Fibroblast of lung (primary cell): ENCODE measurements at regions not wholly inside any gene's neighbourhood (a gene's known extent, or its start where the extent isn't known, plus 50 kb on each side); places are given as distances from the start of the nearest gene placed in this dataset.

Experiments used
- DNase-seq, 2 donors: peaks; one replicate each; pipeline versions ENCODE4 v3.0.0 to v3.0.0-alpha.2; 2010; ENCODE audit warnings: low read depth in 2 of 2
- H2AFZ ChIP-seq: 2 replicates; pipeline ENCODE4 v1.5.1; 2012; ENCODE audit warnings: low read length, control low read depth, inconsistent platforms
- H3K27ac ChIP-seq: 2 replicates; pipeline ENCODE4 v1.5.1; 2011; ENCODE audit warnings: low read length, control low read depth; ENCODE audit not compliant: insufficient read depth
- H3K27me3 ChIP-seq: 2 replicates; pipeline ENCODE4 v1.5.1; 2011; ENCODE audit warnings: mild to moderate bottlenecking, low read length; ENCODE audit not compliant: control insufficient read depth, insufficient read depth
- H3K36me3 ChIP-seq: 2 replicates; pipeline ENCODE4 v1.5.1; 2011; ENCODE audit warnings: low read length; ENCODE audit not compliant: control insufficient read depth, insufficient read depth
- H3K4me1 ChIP-seq: 2 replicates; pipeline ENCODE4 v1.5.1; 2011; ENCODE audit warnings: low read length; ENCODE audit not compliant: control insufficient read depth, insufficient read depth; ENCODE audit errors: extremely low read depth
- H3K4me2 ChIP-seq: 2 replicates; pipeline ENCODE4 v1.5.1; 2011; ENCODE audit warnings: low read length, control low read depth; ENCODE audit not compliant: insufficient read depth; ENCODE audit errors: extremely low read depth
- H3K4me3 ChIP-seq, 4 experiments: fragments of 200-600 bp in 1 of 4; sonication (generic) in 1 of 4; replicated peaks in 1 of 4; 2 replicates each; pipeline ENCODE4 v1.5.1; 2011 to 2016; ENCODE audit warnings: low read length in 4 of 4, low read depth in 3 of 4, mild to moderate bottlenecking in 3 of 4, control low read depth in 2 of 4, inconsistent platforms in 1 of 4, mixed read lengths in 1 of 4; ENCODE audit not compliant: insufficient read depth in 1 of 4; ENCODE audit errors: control extremely low read depth in 1 of 4
- H3K79me2 ChIP-seq: 2 replicates; pipeline ENCODE4 v1.5.1; 2012; ENCODE audit warnings: mild to moderate bottlenecking, low read length, inconsistent platforms; ENCODE audit not compliant: control insufficient read depth, insufficient read depth
- H3K9ac ChIP-seq: 2 replicates; pipeline ENCODE4 v1.5.1; 2011; ENCODE audit warnings: mild to moderate bottlenecking, low read length, control low read depth; ENCODE audit not compliant: insufficient read depth
- H3K9me3 ChIP-seq: 2 replicates; pipeline ENCODE4 v1.5.1; 2012; ENCODE audit warnings: low read depth, low read length; ENCODE audit not compliant: control insufficient read depth, insufficient read depth
- H4K20me1 ChIP-seq: 2 replicates; pipeline ENCODE4 v1.5.1; 2011; ENCODE audit warnings: low read length; ENCODE audit not compliant: control insufficient read depth, insufficient read depth; ENCODE audit errors: extremely low read depth
- EZH2 ChIP-seq: IDR thresholded peaks from 2 replicates; pipeline ENCODE4 v1.5.1; 2012; ENCODE audit warnings: low read length, control low read depth, mild to moderate bottlenecking; ENCODE audit errors: missing control alignments
- TF ChIP-seq, protein P1 (sequence below), 2 donors: IDR thresholded peaks in 1 of 2; conservative IDR thresholded peaks in 1 of 2; 1 replicate in 1 of 2; 2 replicates in 1 of 2; pipeline ENCODE4 v1.5.1; 2011 to 2012; ENCODE audit warnings: low read length in 2 of 2, control low read depth in 1 of 2, inconsistent platforms in 1 of 2, low read depth in 1 of 2, mild to moderate bottlenecking in 1 of 2

DNA sequence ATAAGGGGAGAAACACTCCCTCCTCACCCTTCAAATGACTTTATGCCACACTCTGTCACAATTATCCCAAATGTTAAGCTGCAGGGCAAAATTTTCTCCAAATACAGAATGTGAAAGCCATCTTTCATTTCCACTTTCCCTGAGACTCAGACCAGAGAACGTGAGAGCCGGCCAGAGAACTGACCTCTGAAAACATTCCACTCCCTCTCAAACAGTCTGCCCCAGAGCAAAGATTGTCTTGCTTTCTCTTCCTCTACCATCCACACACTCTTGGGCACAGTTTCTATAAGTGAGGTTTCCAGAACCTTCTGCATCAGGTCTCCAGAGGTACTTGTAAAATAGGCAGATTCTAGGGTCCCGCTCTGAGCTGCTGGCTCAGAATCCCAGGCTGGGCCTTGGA, 278.1 kb downstream of the FRK start:
- Histone ChIP-seq H4K20me1 (no peaks in the 10 kb centered on the region), H2AFZ (no peak overlapping the region), H3K27me3 (no peaks in the 10 kb centered on the region), H3K27ac (no peak overlapping the region), H3K9me3 (no peaks in the 10 kb centered on the region), H3K4me2 (no peak overlapping the region), H3K4me1 (no peaks in the 10 kb centered on the region), H3K4me3 (no peak overlapping the region), H3K79me2 (no peaks in the 10 kb centered on the region), H3K36me3 (no peaks in the 10 kb centered on the region), H3K9ac (no peak overlapping the region)
- TF ChIP-seq, protein P1, sequence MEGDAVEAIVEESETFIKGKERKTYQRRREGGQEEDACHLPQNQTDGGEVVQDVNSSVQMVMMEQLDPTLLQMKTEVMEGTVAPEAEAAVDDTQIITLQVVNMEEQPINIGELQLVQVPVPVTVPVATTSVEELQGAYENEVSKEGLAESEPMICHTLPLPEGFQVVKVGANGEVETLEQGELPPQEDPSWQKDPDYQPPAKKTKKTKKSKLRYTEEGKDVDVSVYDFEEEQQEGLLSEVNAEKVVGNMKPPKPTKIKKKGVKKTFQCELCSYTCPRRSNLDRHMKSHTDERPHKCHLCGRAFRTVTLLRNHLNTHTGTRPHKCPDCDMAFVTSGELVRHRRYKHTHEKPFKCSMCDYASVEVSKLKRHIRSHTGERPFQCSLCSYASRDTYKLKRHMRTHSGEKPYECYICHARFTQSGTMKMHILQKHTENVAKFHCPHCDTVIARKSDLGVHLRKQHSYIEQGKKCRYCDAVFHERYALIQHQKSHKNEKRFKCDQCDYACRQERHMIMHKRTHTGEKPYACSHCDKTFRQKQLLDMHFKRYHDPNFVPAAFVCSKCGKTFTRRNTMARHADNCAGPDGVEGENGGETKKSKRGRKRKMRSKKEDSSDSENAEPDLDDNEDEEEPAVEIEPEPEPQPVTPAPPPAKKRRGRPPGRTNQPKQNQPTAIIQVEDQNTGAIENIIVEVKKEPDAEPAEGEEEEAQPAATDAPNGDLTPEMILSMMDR (conservative IDR thresholded peaks at IDR 0.05 in 1 of 2, IDR thresholded peaks at IDR 0.05 in 1 of 2; ENCODE audit: low read depth in 1 of 2, low read length in 2 of 2): no peak
- no peak for TF ChIP-seq EZH2
- no peak for DNase-seq

DNA sequence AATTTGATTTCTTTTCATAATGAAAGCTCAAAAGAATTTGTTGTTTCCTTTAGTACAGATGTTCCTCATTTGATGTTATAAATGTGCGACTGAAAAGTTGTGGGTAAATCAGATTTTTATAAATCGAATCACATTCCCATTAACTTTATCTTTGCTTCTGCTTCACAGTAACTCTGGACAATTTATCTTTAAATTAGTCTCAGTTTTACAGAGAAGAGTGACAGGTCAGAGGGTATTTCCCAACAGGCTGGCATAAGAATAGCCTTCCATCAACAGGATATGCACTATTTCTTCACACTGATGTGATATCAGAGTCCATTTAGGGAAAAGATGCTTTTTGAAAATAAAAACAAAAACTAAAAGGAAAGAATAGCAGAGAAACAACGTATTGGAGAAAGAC, 286.9 kb downstream of the FRK start:
- Histone ChIP-seq H3K9ac (no peak overlapping the region), H3K27ac (no peak overlapping the region), H4K20me1 (no peaks in the 10 kb centered on the region), H3K4me1 (no peaks in the 10 kb centered on the region), H3K4me3 (no peak overlapping the region), H3K4me2 (no peak overlapping the region), H2AFZ (no peak overlapping the region), H3K36me3 (no peaks in the 10 kb centered on the region), H3K27me3 (no peaks in the 10 kb centered on the region), H3K79me2 (no peaks in the 10 kb centered on the region), H3K9me3 (no peaks in the 10 kb centered on the region)
- no peak for TF ChIP-seq EZH2
- TF ChIP-seq, protein P1 (conservative IDR thresholded peaks at IDR 0.05 in 1 of 2, IDR thresholded peaks at IDR 0.05 in 1 of 2; ENCODE audit: low read depth in 1 of 2, low read length in 2 of 2): no peak
- no peak for DNase-seq

- H3K4me1 ChIP-seq: no peaks in the 10 kb centered on the region
- no peak overlapping the region for H3K9ac ChIP-seq
- no peak overlapping the region for H3K4me3 ChIP-seq
- no peak overlapping the region for H3K27ac ChIP-seq
- no peak for DNase-seq
- no peak overlapping the region for H3K4me2 ChIP-seq
- H3K79me2 ChIP-seq: no peaks in the 10 kb centered on the region
- TF ChIP-seq, protein P1 (conservative IDR thresholded peaks at IDR 0.05 in 1 of 2, IDR thresholded peaks at IDR 0.05 in 1 of 2; ENCODE audit: low read depth in 1 of 2, low read length in 2 of 2): no peak
- no peak for TF ChIP-seq EZH2
- H3K27me3 ChIP-seq: no peaks in the 10 kb centered on the region
- no peak overlapping the region for H2AFZ ChIP-seq
- H3K9me3 ChIP-seq: no peaks in the 10 kb centered on the region
- H3K36me3 ChIP-seq: no peaks in the 10 kb centered on the region
- H4K20me1 ChIP-seq: no peaks in the 10 kb centered on the region
Measured at GRCh38 chr6:115770851-115771250, 289.8 kb downstream of the FRK start.
